WERI-Rb-1 (cell line): ENCODE measurements at regions not wholly inside any gene's neighbourhood (a gene's known extent, or its start where the extent isn't known, plus 50 kb on each side); places are given as distances from the start of the nearest gene placed in this dataset.
"Not testable (repeated sequence)": the region's sequence is repeated elsewhere in the genome, so short reads cannot be mapped to it uniquely, and the experiment has no call there.

Source experiments
- DNase-seq: peaks from one replicate; pipeline ENCODE4 v3.0.0-alpha.2; 2020
- H3K27ac ChIP-seq: fragments of 250-450 bp; sonication (Bioruptor Pico); 2 replicates; pipeline ENCODE4 v1.5.1; 2020; ENCODE audit warnings: mild to moderate bottlenecking, moderate library complexity
- H3K27me3 ChIP-seq: fragments of 250-450 bp; sonication (Bioruptor Pico); 2 replicates; pipeline ENCODE4 v1.5.1; 2021; ENCODE audit warnings: mild to moderate bottlenecking, low read depth, moderate library complexity; ENCODE audit not compliant: insufficient read depth, severe bottlenecking
- H3K36me3 ChIP-seq: fragments of 250-450 bp; sonication (Bioruptor Pico); 2 replicates; pipeline ENCODE4 v1.5.1; 2020; ENCODE audit warnings: mild to moderate bottlenecking, moderate library complexity
- H3K4me3 ChIP-seq: 2 replicates; pipeline ENCODE4 v1.5.1; 2011; ENCODE audit warnings: low read depth, mild to moderate bottlenecking, control low read depth, low read length
- H3K9me3 ChIP-seq: fragments of 250-450 bp; sonication (Bioruptor Pico); 2 replicates; pipeline ENCODE4 v1.5.1; 2021; ENCODE audit warnings: mild to moderate bottlenecking, moderate library complexity; ENCODE audit not compliant: severe bottlenecking
- CTCF ChIP-seq: IDR thresholded peaks from 2 replicates; pipeline ENCODE4 v1.5.1; 2011; ENCODE audit warnings: low read depth, mild to moderate bottlenecking, control low read depth, inconsistent platforms, low read length

- no peak for TF ChIP-seq CTCF
- Histone ChIP-seq H3K4me3 (no peak overlapping the region), H3K9me3 (no peaks in the 10 kb centered on the region), H3K27ac (no peak overlapping the region), H3K27me3 (no peaks in the 10 kb centered on the region), H3K36me3 (no peaks in the 10 kb centered on the region)
- no peak for DNase-seq
Observed at GRCh38 chr7:130804220-130804619, 70.2 kb upstream of the KLF14 start.

GRCh38 chr7:130812819-130813218 is 78.8 kb upstream of the KLF14 start:
- H3K9me3 ChIP-seq, H3K4me3 ChIP-seq, DNase-seq, H3K27me3 ChIP-seq, H3K36me3 ChIP-seq, H3K27ac ChIP-seq: not testable (repeated sequence)

- Histone ChIP-seq H3K27me3 (no peaks in the 10 kb centered on the region), H3K27ac (no peak overlapping the region), H3K4me3 (no peak overlapping the region), H3K36me3 (no peaks in the 10 kb centered on the region), H3K9me3 (no peaks in the 10 kb centered on the region)
- TF ChIP-seq CTCF, result peak; percentile 28; the same call in 1 of the 2 replicates
- no peak for DNase-seq
Observed at GRCh38 chr7:130814778-130815335, 80.8 kb upstream of the KLF14 start.

GRCh38 chr7:130818056-130818455 is 84.0 kb upstream of the KLF14 start:
- no peaks in the 10 kb centered on the region for H3K27me3 ChIP-seq
- no peak for TF ChIP-seq CTCF
- H3K27ac ChIP-seq, result no peak overlapping the region
- H3K36me3 ChIP-seq, result no peaks in the 10 kb centered on the region
- DNase-seq, result no peak
- no peak overlapping the region for H3K4me3 ChIP-seq
- H3K9me3 ChIP-seq, result no peaks in the 10 kb centered on the region

GRCh38 chr7:130821864-130822263 is 87.9 kb upstream of the KLF14 start:
- no peak for DNase-seq
- no peak for TF ChIP-seq CTCF
- Histone ChIP-seq H3K27ac (no peak overlapping the region), H3K27me3 (no peaks in the 10 kb centered on the region), H3K9me3 (peaks cover 3% of the 10 kb centered on the region), H3K4me3 (no peak overlapping the region), H3K36me3 (no peaks in the 10 kb centered on the region)

GRCh38 chr7:130822642-130823041 is 88.6 kb upstream of the KLF14 start:
- no peak overlapping the region for H3K27ac ChIP-seq
- peaks cover 7% of the 10 kb centered on the region for H3K9me3 ChIP-seq
- DNase-seq, result no peak
- H3K36me3 ChIP-seq, result no peaks in the 10 kb centered on the region
- TF ChIP-seq CTCF, result no peak
- H3K4me3 ChIP-seq, result no peak overlapping the region
- H3K27me3 ChIP-seq, result no peaks in the 10 kb centered on the region
